HS-27A (cell line): ENCODE measurements at regions not wholly inside any gene's neighbourhood (a gene's known extent, or its start where the extent isn't known, plus 50 kb on each side); places are given as distances from the start of the nearest gene placed in this dataset.

Experiments
- DNase-seq: peaks from one replicate; pipeline ENCODE4 v3.0.0-alpha.2; 2012; ENCODE audit warnings: low read depth, missing footprints

DNA sequence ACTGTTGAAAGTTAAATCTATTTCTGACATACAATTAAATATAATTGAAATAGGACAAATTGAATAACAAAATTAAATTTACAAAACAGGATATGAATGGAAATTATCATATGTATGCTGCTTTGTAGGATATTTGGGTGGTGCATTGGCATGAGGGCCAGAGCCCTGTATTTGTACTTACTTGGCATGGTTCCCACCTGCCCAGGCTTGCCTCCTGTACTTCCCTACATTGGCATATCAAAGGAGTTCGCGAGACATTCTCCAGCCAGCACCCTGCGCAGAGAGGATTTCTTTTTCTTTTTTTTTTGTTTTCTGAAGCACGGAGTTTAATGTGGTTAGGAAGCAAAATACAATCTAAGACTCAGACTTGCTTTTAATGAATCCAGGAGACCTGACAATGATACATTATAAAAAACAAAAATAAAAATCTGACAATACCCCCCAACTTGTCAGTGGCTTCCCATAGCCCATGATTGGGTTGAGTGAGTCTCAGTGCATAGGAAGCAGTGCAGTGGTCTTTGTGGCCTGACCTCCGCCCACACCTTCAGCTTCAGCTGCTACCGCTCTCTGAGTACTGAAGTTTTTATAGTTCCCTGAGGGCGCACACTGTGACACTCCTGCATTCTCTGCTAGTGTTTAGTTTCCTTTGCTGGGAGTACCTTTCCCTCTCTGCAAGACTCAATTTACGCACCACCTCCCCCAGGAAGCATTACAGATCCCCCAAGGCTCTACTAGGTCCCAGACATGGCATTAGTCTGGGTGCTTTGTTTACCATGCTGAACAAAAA, 440.8 kb downstream of the UTRN start:
- no peak for DNase-seq

DNA sequence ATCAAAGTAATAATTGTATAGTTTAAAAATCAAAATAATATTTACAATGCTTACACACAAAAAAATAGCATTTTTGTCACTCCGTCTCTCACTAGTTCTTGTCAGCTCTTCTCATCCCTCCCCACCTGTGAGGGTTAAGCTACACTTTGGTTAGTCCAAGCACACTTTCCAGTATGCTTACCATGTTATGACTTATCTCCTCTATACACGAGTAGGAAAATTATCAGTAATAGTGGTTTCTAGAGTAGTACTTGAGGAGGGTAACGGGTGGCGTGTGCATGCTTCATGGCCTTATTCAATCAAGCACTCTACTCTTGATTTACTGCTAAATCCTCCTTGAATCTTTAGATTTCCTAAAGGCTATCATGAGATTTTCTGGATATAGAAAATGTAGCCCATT, 443.7 kb downstream of the UTRN start:
- no peak for DNase-seq

DNA sequence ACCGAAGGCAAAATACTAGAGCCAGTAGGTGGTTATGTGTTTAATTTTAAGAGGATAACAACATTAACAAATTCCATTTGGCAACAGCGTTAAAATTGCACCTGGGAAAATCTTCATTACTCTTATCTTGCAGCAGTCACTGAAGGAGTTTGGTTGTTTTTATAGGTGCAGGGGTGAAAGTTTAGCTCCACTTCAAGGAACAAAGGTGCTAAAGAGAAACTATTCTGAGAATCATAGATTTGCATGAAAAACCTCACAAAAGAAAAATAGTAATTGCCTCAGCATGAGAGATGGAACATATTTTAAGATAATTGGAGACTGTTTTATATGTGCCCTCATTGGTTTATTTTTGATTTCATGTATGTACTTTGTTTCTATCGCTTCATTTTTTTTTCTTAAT, 444.4 kb downstream of the UTRN start:
- DNase-seq, result no peak

DNA sequence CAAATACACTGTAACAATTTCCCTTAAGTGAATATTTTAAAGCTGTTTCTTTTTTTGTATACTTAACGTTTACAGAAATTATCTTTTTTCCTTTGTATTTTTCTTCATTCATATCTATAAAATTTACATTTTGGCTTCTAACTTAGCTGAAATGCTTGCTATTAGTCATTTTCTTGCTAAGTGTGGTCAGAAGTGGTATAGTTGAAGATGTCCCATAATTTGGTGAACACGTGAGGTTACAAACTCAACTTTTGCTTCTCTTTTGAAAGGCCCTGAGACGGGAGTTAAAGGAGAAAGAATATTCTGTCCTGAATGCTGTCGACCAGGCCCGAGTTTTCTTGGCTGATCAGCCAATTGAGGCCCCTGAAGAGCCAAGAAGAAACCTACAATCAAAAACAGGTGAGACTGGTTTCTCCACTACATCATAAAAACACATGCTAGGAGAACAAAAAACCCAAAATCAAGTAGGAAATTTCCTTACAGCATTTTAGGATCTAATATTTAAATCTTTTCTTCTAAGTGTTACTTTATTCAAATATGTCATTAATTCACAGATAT, 445.0 kb downstream of the UTRN start:
- DNase-seq, result no peak

DNA sequence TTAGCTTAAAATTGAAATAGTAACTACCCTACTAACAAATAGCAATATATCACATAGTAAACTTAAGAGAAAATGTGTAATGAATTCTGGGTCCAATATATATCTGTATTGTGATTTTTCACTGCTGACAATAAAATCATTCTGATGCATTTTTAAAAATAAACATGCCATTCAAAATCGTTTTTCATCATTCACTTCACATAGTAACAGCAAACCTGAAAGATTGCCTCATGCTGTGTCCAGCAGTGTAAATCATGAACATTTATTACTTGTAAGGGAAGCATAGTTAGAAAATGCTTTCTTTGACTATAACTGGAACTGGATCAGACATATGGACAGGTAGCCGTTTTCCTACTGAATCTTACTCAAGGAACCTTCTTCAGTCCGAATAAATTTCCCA, 446.1 kb downstream of the UTRN start:
- no peak for DNase-seq

DNA sequence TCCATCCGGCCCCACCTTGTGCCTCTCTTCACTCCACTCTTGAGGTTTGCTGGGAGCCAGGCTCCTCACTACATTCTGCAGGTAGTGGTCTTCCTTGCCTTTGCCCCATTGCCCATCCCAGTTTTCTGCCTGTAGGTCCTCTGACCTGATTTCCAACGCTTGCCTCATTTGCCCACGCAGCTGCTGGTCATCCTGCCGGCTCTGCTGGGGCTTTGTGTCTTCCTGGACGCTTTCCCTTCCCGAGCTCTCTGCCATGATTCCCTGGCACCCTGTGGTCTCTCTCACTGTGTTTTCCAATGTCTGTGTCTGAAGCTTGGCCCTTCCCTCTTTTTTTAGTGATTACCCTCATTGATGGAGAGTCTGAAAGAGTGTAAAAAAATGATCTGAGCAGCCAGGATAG, 451.6 kb downstream of the UTRN start:
- DNase-seq, result no peak

DNA sequence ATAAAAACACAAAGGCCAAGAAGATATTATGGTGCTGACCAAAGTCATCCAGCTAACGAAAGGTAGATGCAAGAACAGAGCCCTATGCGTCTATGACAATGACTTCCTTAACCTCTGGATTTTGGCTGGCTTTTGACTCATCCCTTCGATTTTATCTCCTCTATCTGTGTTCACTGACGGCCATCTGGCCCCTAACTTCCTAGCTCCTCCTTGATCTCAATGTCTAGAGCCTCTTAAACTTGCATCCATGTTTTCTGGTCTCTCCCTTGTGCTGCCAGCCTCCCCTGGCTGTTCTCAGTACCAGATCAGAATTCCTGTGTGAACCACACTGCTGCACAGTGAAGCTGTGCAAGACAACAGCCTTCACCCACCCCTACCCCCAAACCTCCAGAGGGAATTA, 452.9 kb downstream of the UTRN start:
- no peak for DNase-seq

DNA sequence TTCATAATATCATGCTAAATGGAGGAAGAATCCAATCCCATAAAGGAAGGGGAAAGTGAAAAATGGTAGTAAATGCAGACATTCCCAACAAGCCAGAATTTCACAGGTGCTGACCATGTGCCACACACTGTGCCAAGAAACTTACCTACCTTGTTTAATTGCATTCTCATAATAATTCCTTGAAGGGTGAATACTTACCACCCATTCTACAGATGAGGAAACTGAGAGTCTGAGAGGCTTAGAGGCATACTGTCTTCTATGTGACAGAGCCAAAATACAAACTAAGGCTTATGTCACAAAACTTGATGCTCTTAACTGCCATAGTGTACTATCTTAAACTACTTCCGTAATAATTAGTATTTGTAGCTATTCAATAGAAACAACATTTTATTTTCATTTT, 454.7 kb downstream of the UTRN start:
- no peak for DNase-seq

DNA sequence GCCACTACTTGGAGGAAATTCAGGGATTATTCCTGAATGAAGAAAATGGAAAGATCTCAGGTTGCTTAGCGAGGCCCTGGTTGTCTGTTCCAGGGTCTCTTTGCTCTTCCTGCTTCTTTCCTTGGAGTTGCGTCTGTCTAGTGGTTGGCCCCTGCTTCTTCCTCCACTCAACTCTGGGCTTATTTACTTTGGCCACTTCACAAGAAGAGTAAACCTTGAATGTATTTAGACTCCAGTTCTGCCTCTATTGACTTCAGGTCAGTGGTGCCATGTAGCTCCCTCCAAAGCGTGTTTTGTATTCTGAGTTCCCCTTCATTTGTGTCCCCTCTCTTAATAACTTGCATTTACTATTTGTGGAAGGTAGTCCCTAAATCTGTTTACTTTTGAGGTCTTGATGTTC, 456.5 kb downstream of the UTRN start:
- no peak for DNase-seq

DNA sequence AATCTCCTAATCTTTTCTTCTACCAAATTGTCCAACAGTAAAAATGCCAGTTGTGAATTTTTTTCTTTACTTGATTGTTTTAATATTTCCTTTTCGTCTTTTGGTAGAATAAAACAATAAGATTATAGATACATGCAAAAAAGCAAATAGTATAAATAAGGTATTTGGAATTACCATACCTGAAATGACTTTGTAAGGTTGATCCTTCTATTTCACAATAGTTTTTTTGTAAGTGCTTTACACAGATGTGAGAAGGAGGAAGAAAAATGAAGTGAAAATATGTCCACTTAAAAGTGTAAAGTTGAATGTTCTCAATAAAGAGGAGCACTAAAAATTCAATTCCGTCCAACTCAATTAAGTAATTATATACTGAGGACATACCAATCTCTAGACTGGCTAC, 457.6 kb downstream of the UTRN start:
- no peak for DNase-seq

DNA sequence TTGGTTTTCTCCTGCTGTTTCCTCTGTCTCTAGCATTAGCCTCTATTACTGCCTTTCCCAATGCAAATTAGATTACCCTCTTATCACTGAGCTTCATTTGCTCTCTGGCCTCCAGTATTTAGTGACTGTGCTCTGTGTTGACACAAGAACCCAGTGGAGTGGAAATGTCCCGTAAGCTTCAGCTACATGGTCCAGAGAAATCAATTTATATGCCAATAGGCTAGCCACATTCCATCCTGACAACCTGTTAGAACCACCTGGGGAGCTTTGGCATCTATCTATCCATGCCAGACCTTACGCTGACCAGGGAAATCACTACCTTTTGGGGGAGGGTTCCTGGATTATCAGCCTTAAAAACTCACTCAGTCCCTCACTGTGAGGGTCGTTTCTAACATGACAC, 459.6 kb downstream of the UTRN start:
- DNase-seq, result no peak

DNA sequence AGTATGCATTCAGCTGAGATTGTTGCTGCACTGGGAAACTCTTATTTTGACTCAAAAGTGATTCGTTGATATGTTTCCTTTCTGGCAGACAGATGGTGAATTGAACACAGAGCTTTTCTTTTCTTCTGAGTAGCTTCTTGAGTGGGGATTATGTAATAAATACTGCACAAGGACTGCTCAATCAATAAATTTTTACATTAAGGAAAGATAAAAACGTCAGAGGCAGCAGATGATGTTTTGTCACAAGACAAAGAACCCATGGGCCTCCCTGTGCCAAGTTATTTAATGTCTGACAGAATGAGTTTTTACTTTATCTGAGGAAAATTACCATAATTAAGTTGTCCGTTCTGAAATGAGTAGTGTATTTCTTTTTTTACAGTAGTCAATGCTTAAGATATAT, 460.3 kb downstream of the UTRN start:
- no peak for DNase-seq

DNA sequence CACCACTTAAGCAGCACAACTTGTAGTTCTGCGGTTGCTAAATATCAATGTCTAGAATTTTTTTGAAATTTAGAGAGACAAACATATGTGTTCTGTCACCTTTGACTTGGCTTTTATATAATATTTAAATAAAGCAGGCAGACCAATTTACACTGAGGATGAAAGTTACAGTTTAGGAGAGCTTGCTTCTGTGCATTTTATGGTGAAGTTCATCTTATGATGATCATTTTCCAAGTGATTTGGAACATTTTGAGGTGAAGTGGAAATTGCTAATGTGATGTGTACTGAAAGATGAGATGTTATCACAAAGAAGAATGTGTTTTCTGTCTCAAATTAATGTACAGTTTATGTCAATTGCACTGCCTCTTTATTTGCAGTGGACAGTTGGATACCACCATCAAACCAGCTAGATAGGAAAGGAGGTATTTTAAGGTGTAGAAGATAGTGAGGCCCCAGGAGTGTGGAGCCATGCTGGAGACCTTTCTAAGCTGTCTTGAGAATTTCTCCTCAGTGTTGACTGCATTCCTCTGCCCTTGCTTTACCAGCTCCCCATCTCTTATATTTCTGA, 461.9 kb downstream of the UTRN start:
- no peak for DNase-seq

DNA sequence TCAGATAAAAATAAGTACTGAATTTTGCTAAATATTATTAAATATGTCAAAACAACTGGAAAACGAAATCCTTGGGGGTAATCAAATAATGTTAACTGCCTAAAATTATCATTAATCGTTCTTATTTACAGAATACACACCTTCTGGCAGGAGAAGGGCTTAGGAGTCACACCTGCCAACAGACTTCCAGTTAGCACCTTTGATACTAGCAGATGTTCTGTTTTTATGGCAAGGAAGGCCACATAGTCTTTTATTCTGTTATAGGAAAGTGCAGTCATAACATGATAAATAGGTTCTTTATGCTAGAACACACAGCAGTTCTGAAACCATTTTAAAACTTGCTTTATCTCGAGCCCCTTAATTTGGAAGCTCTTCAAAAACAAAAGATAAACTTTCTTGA, 464.1 kb downstream of the UTRN start:
- no peak for DNase-seq

DNA sequence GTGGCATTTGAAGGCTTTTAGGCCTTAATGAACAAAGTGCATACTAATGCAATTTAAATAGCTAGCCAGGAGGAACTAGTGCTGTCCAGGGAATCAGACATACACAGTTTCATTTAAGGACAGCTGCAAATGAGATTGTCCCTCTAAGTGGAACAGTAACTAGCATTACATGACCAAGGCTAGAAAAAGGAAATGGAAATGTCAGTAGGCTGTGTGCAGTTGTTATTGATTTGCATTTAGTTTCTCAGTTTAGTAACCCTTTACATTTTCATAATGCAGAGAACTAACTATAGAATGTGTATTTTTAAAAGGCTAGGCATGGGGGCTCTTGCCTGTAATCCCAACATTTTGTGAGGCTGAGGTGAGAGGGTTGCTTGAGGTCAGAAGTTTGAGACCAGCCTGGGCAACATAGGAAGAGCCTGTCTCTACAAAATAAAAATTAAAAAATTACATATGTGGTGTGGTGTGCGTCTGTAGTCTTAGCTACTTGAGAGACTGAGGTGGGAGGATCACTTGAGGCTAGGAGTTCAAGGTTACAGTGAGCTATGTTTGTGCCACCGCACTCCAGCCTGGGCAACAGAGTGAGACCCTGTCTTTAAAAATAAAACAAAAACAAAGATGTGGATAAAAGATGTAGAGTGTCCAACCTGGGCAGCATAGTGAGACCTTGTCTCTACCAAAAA, 468.0 kb downstream of the UTRN start:
- DNase-seq, result no peak

DNA sequence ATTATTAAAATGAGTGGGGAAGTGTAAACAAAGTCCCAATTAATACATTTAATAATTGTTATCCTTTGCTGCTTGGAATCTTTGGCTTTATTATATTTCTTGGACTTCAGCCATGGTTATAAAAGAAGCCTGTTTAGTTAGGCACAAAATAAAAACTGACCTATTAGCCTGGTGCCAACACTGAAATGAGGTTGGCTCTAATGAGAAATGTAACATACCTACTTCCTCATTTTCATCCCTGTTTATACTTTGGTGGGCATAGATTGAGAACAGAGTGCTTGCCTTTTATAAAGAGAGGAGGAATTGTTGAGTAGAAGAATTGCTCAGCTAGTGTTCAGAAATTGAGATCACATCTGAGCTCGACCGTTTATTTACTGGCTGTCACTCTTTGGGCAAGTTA, 471.3 kb downstream of the UTRN start:
- no peak for DNase-seq

DNA sequence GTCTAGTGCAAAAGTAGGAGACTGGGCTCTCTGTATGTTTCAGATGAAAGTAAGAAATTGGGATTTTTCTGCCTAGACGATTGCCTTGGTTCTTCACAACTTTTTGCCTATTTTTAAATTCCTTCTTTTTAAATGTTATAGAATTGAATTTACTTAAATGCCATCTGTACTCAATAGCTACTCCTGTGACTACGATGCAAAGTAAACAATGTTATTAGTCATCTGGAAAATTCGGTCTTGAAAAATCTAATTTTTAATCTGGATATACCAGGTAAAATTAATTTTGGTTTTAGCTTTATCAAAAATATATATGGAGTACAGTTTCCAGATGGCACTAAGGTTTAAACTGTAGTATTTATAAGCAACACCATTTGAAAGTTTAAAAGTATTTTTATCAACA, 472.2 kb downstream of the UTRN start:
- no peak for DNase-seq

DNA sequence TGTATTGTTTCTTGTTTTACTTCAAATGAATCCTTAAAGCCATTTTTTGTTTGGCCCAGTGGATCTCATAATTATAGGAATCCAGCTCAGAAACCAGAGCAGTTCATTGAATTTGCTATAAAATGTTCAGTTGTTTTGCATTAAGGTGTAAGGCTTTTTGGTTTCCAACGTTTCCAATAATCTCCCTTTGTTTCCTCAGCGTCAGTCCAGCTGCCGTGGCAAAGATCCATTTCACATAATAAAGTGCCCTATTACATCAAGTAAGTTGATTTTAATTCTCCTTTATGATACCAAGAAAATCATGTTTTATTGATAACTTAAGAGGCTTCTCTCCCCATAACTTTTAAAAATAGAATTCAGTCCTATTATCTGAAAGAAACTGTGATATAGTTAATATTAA, 472.6 kb downstream of the UTRN start:
- no peak for DNase-seq

DNA sequence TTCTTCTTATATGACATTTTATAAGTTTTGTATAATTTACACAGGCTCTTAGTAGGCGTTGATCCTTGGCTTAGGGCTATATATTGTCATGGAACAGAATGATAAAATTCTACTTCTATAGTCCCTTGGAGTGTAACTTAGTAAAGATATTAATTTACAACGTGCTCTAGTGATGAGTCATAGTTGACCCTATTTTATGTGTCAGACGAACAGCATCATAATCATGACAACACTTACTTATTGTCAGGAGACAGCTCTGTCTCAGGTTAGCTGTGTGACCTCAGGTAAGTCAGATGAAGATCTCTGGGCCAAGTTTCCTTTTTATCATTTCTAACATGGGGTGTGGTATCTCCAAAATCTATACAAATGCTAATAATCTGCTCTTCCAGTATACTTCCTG, 473.5 kb downstream of the UTRN start:
- DNase-seq, result peak; percentile 11

DNA sequence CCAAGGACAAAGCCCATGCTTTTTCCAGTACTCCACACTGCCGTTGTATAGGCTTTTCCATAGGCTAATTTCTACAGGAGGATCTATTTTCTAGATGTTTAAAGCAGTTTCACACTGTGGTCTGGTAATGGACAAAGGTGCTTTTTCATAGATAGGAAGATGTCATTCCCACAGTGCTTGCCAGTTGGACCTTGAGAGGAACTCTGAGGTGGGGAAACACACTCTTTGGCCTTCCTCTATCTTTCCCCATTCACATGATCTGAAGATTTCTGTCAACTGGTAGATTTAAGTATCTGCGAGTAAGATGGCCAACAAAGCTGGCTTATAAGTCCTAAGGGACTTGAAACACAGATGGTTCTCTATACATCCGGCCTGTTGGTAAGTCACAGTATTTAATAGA, 477.3 kb downstream of the UTRN start:
- DNase-seq, result no peak

DNA sequence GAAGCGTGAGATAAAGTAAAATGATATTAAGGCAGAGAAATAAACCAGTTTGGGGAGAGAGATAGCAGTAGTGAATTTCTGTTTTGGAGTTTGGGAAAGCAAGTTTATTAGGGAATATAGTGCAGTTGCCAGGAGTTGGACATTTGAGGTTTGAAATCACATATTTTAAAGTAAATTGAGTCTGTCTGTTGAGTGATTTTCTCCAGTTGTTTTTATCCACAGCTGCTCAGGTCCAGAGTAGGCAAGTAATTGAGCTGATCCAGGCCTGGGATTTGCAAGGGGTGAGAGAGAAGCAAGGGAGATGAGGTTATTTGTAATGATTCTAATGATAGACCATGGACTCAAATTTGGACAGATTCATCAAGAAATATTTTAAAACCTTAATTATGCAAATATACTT, 481.9 kb downstream of the UTRN start:
- no peak for DNase-seq

DNA sequence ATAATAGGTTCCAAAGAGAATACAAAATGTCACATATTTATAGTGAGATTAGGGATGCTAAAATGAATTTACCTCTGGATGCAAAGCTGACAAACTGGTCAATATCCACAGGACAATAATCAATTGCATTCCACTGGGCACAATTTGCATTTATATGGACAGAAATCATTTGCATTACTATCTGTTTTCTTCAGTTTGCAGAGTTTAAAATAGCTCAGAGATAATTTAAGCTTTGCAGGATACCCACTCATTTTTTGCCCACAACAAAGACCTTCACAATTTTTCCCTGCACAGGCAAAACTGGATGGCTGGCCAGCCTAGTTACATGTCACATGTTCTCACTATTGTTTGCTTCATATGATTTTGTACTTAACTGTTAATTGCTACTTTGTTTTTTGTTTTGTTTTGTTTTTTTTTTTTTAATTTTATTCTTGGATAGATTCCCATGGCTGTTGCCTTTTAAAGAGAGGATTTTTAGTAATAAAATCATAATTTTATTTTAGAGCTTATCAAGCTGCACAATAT, 483.5 kb downstream of the UTRN start:
- DNase-seq, result no peak

DNA sequence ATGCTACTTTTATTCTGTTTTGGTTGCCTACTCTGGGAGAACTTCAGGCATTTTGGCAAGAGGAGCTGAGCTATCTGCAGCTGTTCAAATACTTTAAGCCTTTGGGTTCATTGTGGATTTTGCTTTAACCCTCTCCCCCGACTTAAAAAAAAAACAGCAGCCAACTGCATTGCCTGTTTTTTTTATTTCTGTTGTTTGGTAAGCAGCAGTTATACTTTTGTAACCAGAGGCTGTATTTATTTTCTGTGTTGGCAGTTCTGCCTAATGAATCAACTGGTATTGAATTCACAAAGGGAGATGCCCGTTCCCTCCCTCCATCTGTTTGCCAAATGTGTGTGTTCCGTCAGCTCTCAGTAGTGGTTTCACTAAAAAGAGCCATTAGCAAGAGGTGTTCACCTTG, 484.0 kb downstream of the UTRN start:
- DNase-seq, result no peak
